K562 (cell line): ENCODE measurements at regions not wholly inside any gene's neighbourhood (a gene's known extent, or its start where the extent isn't known, plus 50 kb on each side); places are given as distances from the start of the nearest gene placed in this dataset.
A peak's percentile ranks its signal among the peaks of the same experiment; 100 is the strongest.

ENCODE experiments used
- ATAC-seq: fragments of 200-7000 bp; cut with Tn5 transposase; 3 replicates; pipeline ENCODE4 v1.9.1; 2020; ENCODE audit warnings: moderate library complexity
- BruUV-seq: library from RNA; stranded (reverse); fragments of 400-500 nt; replicated peaks from 2 replicates; lab custom pipeline; 2021; lab: Mats Ljungman, UMichigan
- CTCF ChIA-PET: fragments of 300-600 bp; formaldehyde crosslinking; extraction: SDS; loops from one replicate; lab custom pipeline; 2021; ENCODE audit warnings: low intra/inter-chr PET ratio; lab: Yijun Ruan, JAX
- POLR2A ChIA-PET: fragments of 300-600, 350-650 bp; sonication (Branson Sonifier 250); formaldehyde crosslinking; extraction: SDS; loops from one replicate; lab custom pipeline; 2021; ENCODE audit warnings: antibody characterized with exemption, inconsistent platforms; lab: Yijun Ruan, JAX
- DNase-seq, 4 experiments: peaks; one replicate each; pipeline versions ENCODE4 v3.0.0 to v3.0.0-alpha.2; 2011 to 2018; ENCODE audit warnings: low spot score in 3 of 4, mixed read lengths in 3 of 4; ENCODE audit errors: extremely low read depth in 1 of 4
- FAIRE-seq: peaks from 2 replicates; lab custom pipeline; 2011; peaks lifted over from hg19 to GRCh38; lab: Jason Lieb, UNC
- H2AFZ ChIP-seq: 2 replicates; pipeline ENCODE4 v1.6.0; 2011; ENCODE audit warnings: low read depth, low read length, control low read depth, inconsistent platforms
- H3K27ac ChIP-seq: fragments of 200-600 bp; 3 replicates; pipeline ENCODE4 v1.8.0; 2011; ENCODE audit warnings: low read depth, mild to moderate bottlenecking, control low read depth, inconsistent platforms, low read length, moderate library complexity, mixed read lengths; ENCODE audit errors: extremely low read depth
- H3K27me3 ChIP-seq, 2 experiments: fragments of 300-600 bp in 1 of 2; 2 replicates in 1 of 2; 3 replicates in 1 of 2; pipeline versions ENCODE4 v1.6.0 to v1.8.0; 2011; ENCODE audit warnings: inconsistent platforms in 2 of 2, low read length in 2 of 2, mild to moderate bottlenecking in 1 of 2, mixed read lengths in 1 of 2, moderate library complexity in 1 of 2; ENCODE audit not compliant: control insufficient read depth in 2 of 2, insufficient read depth in 2 of 2
- H3K36me3 ChIP-seq: fragments of 300-600 bp; 3 replicates; pipeline ENCODE4 v1.8.0; 2011; ENCODE audit warnings: mild to moderate bottlenecking, low read length, inconsistent platforms; ENCODE audit not compliant: control insufficient read depth, insufficient read depth
- H3K4me1 ChIP-seq, 2 experiments: fragments of 200-600 bp in 1 of 2; replicated peaks in 1 of 2; 2 replicates in 1 of 2; 3 replicates in 1 of 2; pipeline versions ENCODE4 v1.5.1 to v1.8.0; 2011; ENCODE audit warnings: inconsistent platforms in 2 of 2, low read length in 2 of 2, mild to moderate bottlenecking in 1 of 2, mixed read lengths in 1 of 2, moderate library complexity in 1 of 2; ENCODE audit not compliant: control insufficient read depth in 2 of 2, insufficient read depth in 2 of 2
- H3K4me2 ChIP-seq: 2 replicates; pipeline ENCODE4 v1.6.1; 2011; ENCODE audit warnings: low read length, control low read depth, inconsistent platforms, mixed read lengths; ENCODE audit not compliant: insufficient read depth
- H3K4me3 ChIP-seq: fragments of 200-600 bp; sonication (generic), shearing (Covaris generic); 2 replicates; pipeline ENCODE4 v1.5.1; 2016; ENCODE audit warnings: control low read depth, inconsistent platforms
- H3K79me2 ChIP-seq: fragments of 200-600 bp; 3 replicates; pipeline ENCODE4 v1.8.0; 2011; ENCODE audit warnings: low read length, inconsistent platforms; ENCODE audit not compliant: control insufficient read depth, insufficient read depth
- H3K9ac ChIP-seq, 2 experiments: 2 replicates each; pipeline versions ENCODE4 v1.6.0 to v1.6.1; 2011; ENCODE audit warnings: low read depth in 2 of 2, low read length in 2 of 2, control low read depth in 1 of 2, inconsistent platforms in 1 of 2, mild to moderate bottlenecking in 1 of 2, mixed read lengths in 1 of 2; ENCODE audit not compliant: insufficient read depth in 1 of 2
- H3K9me1 ChIP-seq: one replicate; pipeline ENCODE4 v1.6.0; 2011; ENCODE audit warnings: inconsistent platforms, mild to moderate bottlenecking, low read length, moderate library complexity; ENCODE audit not compliant: control insufficient read depth, insufficient read depth
- H3K9me3 ChIP-seq: replicated peaks from 2 replicates; pipeline ENCODE4 v1.5.1; 2011; ENCODE audit warnings: low read depth, low read length, inconsistent platforms; ENCODE audit not compliant: control insufficient read depth, insufficient read depth
- H4K20me1 ChIP-seq: replicated peaks from 2 replicates; pipeline ENCODE4 v1.6.1; 2011; ENCODE audit warnings: low read length, inconsistent platforms, mixed read lengths; ENCODE audit not compliant: control insufficient read depth, insufficient read depth
- ARID1B ChIP-seq: fragments of 450-650 bp; IDR thresholded peaks from 2 replicates; pipeline ENCODE4 v1.6.1; 2016; ENCODE audit warnings: antibody characterized with exemption, mild to moderate bottlenecking, inconsistent platforms
- BRF1 ChIP-seq: IDR thresholded peaks from 3 replicates; pipeline ENCODE4 v1.6.1; 2011; ENCODE audit warnings: borderline replicate concordance, mild to moderate bottlenecking; ENCODE audit not compliant: insufficient read length; ENCODE audit errors: extremely low read depth
- C11orf30 ChIP-seq: fragments of 450-650 bp; IDR thresholded peaks from 2 replicates; pipeline ENCODE4 v1.6.1; 2016; ENCODE audit warnings: low read depth, mild to moderate bottlenecking
- CBFA2T3 ChIP-seq: fragments of 450-650 bp; IDR thresholded peaks from 2 replicates; pipeline ENCODE4 v1.6.1; 2017
- CTBP1 ChIP-seq: fragments of 450-650 bp; IDR thresholded peaks from 2 replicates; pipeline ENCODE4 v1.6.1; 2016; ENCODE audit warnings: borderline replicate concordance
- EGR1 ChIP-seq: fragments of 450-650 bp; conservative IDR thresholded peaks from 2 replicates; pipeline ENCODE4 v1.6.1; 2017; ENCODE audit warnings: mild to moderate bottlenecking
- ESRRA ChIP-seq: fragments of 450-650 bp; IDR thresholded peaks from 2 replicates; pipeline ENCODE4 v1.6.1; 2014; ENCODE audit warnings: low read depth, mild to moderate bottlenecking, moderate library complexity, borderline replicate concordance
- KDM5B ChIP-seq: fragments of 200-600 bp; sonication (generic); IDR thresholded peaks from 2 replicates; pipeline ENCODE4 v1.6.1; 2012; ENCODE audit warnings: low read depth, mild to moderate bottlenecking, moderate library complexity, low read length, control low read depth, inconsistent platforms; ENCODE audit not compliant: insufficient replicate concordance
- NCOA4 ChIP-seq: fragments of 450-650 bp; IDR thresholded peaks from 2 replicates; pipeline ENCODE4 v1.6.1; 2018; ENCODE audit warnings: mild to moderate bottlenecking; ENCODE audit not compliant: partially characterized antibody
- NR1H2 ChIP-seq: sonication (generic); formaldehyde crosslinking; IDR thresholded peaks from 2 replicates; pipeline ENCODE4 v1.4.0; 2020; ENCODE audit warnings: mild to moderate bottlenecking, missing genetic modification reagents
- NR4A1 ChIP-seq, 2 experiments: fragments of 250-450 bp in 1 of 2; fragments of 450-650 bp in 1 of 2; sonication (Bioruptor Pico) in 1 of 2; IDR thresholded peaks; 2 replicates each; pipeline versions ENCODE4 v1.4.0 to v1.6.1; 2016 to 2020; ENCODE audit warnings: mild to moderate bottlenecking in 2 of 2, missing compliant biosample characterization in 1 of 2, missing genetic modification characterization in 1 of 2, moderate library complexity in 1 of 2
- TEAD4 ChIP-seq, 2 experiments: sonication (generic) in 1 of 2; formaldehyde crosslinking in 1 of 2; IDR thresholded peaks; 2 replicates each; pipeline versions ENCODE4 v1.6.1 to v1.8.0; 2012 to 2022; ENCODE audit warnings: borderline replicate concordance in 1 of 2, inconsistent platforms in 1 of 2, low read length in 1 of 2, mild to moderate bottlenecking in 1 of 2, missing genetic modification reagents in 1 of 2
- TFE3 ChIP-seq: fragments of 450-650 bp; formaldehyde crosslinking; IDR thresholded peaks from 2 replicates; pipeline ENCODE4 v1.4.0; 2020; ENCODE audit warnings: mild to moderate bottlenecking, mixed read lengths
- ZNF316 ChIP-seq: fragments of 450-650 bp; IDR thresholded peaks from 2 replicates; pipeline ENCODE4 v1.6.1; 2016
- ZNF511 ChIP-seq: sonication (generic); formaldehyde crosslinking; IDR thresholded peaks from 2 replicates; pipeline ENCODE4 v1.8.0; 2022; ENCODE audit warnings: mild to moderate bottlenecking, missing genetic modification reagents
- ZNF518B ChIP-seq: fragments of 250-450 bp; sonication (Bioruptor Pico); IDR thresholded peaks from 2 replicates; pipeline ENCODE4 v1.5.0; 2021; ENCODE audit warnings: mild to moderate bottlenecking, moderate library complexity
- ZNF707 ChIP-seq: fragments of 250-450 bp; sonication (Bioruptor Pico); conservative IDR thresholded peaks from 2 replicates; pipeline ENCODE4 v1.8.0; 2022; ENCODE audit warnings: inconsistent platforms, mild to moderate bottlenecking, moderate library complexity
- WGBS: fragments of 100-300 bp; shearing (Covaris generic); methylation state at CpG from one replicate; pipeline ENCODE4 v1.1.6; 2016; ENCODE audit warnings: low coverage, mixed read lengths; ENCODE audit not compliant: insufficient coverage; ENCODE audit errors: missing lambda C conversion rate; 5-methylcytosine and 5-hydroxymethylcytosine counted together
- in situ Hi-C: fragments of 300-500 bp; cut with MboI; formaldehyde crosslinking; loops from 4 replicates; pipeline ENCODE4 v1.15.0; 2018; ENCODE audit warnings: inconsistent platforms, mixed read lengths
- intact Hi-C: fragments of 100-400 bp; cut with micrococcal nuclease; formaldehyde crosslinking; loops from 2 replicates; pipeline ENCODE4 v1.14.2; 2022

- H3K79me2 ChIP-seq = no peaks in the 10 kb centered on the region
- BruUV-seq = no TSS peak
- no peak for FAIRE-seq
- in situ Hi-C loops = no loop called here
- 38% methylated on average over 6 of the region's 6 CpGs for WGBS
- H3K36me3 ChIP-seq = no peaks in the 10 kb centered on the region
- H3K9me1 ChIP-seq = no peaks in the 10 kb centered on the region
- peak; percentile 52 for ATAC-seq
- peak in 2 of 4 experiments; percentile 21 to 35 for DNase-seq
- POLR2A ChIA-PET = interaction anchor here (1.2 to 1.3 kb wide), 2 partner anchors 9 to 10 kb away, joined by 4 to 5 read pairs; no protein-coding TSS in a partner anchor
- H3K4me2 ChIP-seq = peak overlapping the region; percentile 15
- no peak overlapping the region for H3K27ac ChIP-seq
- intact Hi-C loops = no loop called here
- H3K4me1 ChIP-seq = peaks cover 9 to 13% of the 10 kb centered on the region in 2 experiments; a peak in 4 of 5 replicates
- no peaks in the 10 kb centered on the region for H4K20me1 ChIP-seq
- H3K27me3 ChIP-seq = no peaks in the 10 kb centered on the region
- peak overlapping the region; percentile 28; the same call in 1 of the 2 replicates for H2AFZ ChIP-seq
- no peaks in the 10 kb centered on the region; the same call in 1 of the 2 replicates for H3K9me3 ChIP-seq
- H3K9ac ChIP-seq = peak overlapping the region in 1 of 2 experiments; percentile 24; a peak in 1 of 4 replicates
- CTCF ChIA-PET = no interaction called here
- H3K4me3 ChIP-seq = no peak overlapping the region
- TF ChIP-seq BRF1 (no peak), ZNF518B (no peak), KDM5B (no peak), C11orf30 (peak; percentile 11; the same call in 1 of the 2 replicates), EGR1 (0 out of 2 replicates have a peak, but pooled peaks have one; percentile 28), TEAD4 (IDR thresholded peaks at IDR 0.05; ENCODE audit: low read length) (no peak), TEAD4 (CRISPR knock-in tag; IDR thresholded peaks at IDR 0.05; ENCODE audit: borderline replicate concordance) (no peak), NR1H2 (CRISPR knock-in tag) (no peak), ZNF316 (peak; percentile 60), CBFA2T3 (peak; percentile 48; the same call in 1 of the 2 replicates), ARID1B (peak; percentile 36), CTBP1 (0 out of 2 replicates have a peak, but pooled peaks have one; percentile 17), NR4A1 (CRISPR knock-in tag; IDR thresholded peaks at IDR 0.05) (no peak), NR4A1 (tag; IDR thresholded peaks at IDR 0.05) (0 out of 2 replicates have a peak, but pooled peaks have one; percentile 30), ESRRA (peak; percentile 70), TFE3 (no peak), ZNF511 (CRISPR knock-in tag) (no peak), NCOA4 (no peak), ZNF707 (no peak)
Observed at GRCh38 chr2:105592288-105592687, 152.4 kb upstream of the NCK2 start.
